H1 (cell line): ENCODE measurements at regions not wholly inside any gene's neighbourhood (a gene's known extent, or its start where the extent isn't known, plus 50 kb on each side); places are given as distances from the start of the nearest gene placed in this dataset.

Experiments used
- CTCF ChIA-PET: fragments of 300-600 bp; sonication (Branson Sonifier 250); formaldehyde crosslinking; loops from one replicate; lab custom pipeline; 2021; ENCODE audit not compliant: partially characterized antibody; lab: Charles Lee
- POLR2A ChIA-PET: fragments of 300-600 bp; sonication (Branson Sonifier 250); formaldehyde crosslinking; loops from one replicate; lab custom pipeline; 2021; ENCODE audit warnings: inconsistent platforms; ENCODE audit not compliant: partially characterized antibody; lab: Charles Lee
- DNase-seq, 2 experiments: peaks; one replicate each; pipeline versions ENCODE4 v3.0.0 to v3.0.0-alpha.2; 2010 to 2022; ENCODE audit warnings: low spot score in 2 of 2, low read depth in 1 of 2, mixed read lengths in 1 of 2
- FAIRE-seq: peaks from 2 replicates; lab custom pipeline; 2011; peaks lifted over from hg19 to GRCh38; lab: Jason Lieb, UNC
- H2AFZ ChIP-seq: 2 replicates; pipeline ENCODE4 v1.8.1; 2012; ENCODE audit warnings: low read length, inconsistent platforms
- H2AK5ac ChIP-seq: 2 replicates; pipeline ENCODE4 v1.6.1; 2013; ENCODE audit warnings: low read depth, low read length
- H2BK120ac ChIP-seq: replicated peaks from 2 replicates; pipeline ENCODE3; 2013; ENCODE audit warnings: low read depth, low read length, inconsistent platforms
- H2BK12ac ChIP-seq: 2 replicates; pipeline ENCODE4 v1.6.1; 2013; ENCODE audit warnings: low read depth, low read length
- H2BK15ac ChIP-seq: 2 replicates; pipeline ENCODE4 v1.6.1; 2013; ENCODE audit warnings: low read length
- H2BK20ac ChIP-seq: 2 replicates; pipeline ENCODE4 v1.6.1; 2013; ENCODE audit warnings: low read length
- H2BK5ac ChIP-seq: 2 replicates; pipeline ENCODE4 v1.6.1; 2013; ENCODE audit warnings: low read depth, low read length
- H3K14ac ChIP-seq: 2 replicates; pipeline ENCODE4 v1.6.1; 2013; ENCODE audit warnings: inconsistent platforms; ENCODE audit not compliant: insufficient read length
- H3K18ac ChIP-seq: 2 replicates; pipeline ENCODE4 v1.6.1; 2013; ENCODE audit warnings: low read length; ENCODE audit errors: extremely low read depth
- H3K23ac ChIP-seq: 2 replicates; pipeline ENCODE4 v1.6.1; 2013; ENCODE audit warnings: inconsistent platforms; ENCODE audit not compliant: insufficient read length
- H3K23me2 ChIP-seq: 2 replicates; pipeline ENCODE4 v1.6.1; 2013; ENCODE audit warnings: low read depth, low read length
- H3K27ac ChIP-seq: 2 replicates; pipeline ENCODE4 v1.6.1; 2011; ENCODE audit warnings: low read depth, low read length, inconsistent platforms
- H3K27me3 ChIP-seq, 4 experiments: replicated peaks in 1 of 4; 1 replicate in 1 of 4; 2 replicates in 3 of 4; pipeline versions ENCODE4 v1.6.1 to v1.8.1; 2011 to 2013; ENCODE audit warnings: low read length in 3 of 4, mild to moderate bottlenecking in 3 of 4, inconsistent platforms in 2 of 4, mixed read lengths in 2 of 4, moderate library complexity in 1 of 4; ENCODE audit not compliant: control insufficient read depth in 3 of 4, insufficient read depth in 3 of 4; ENCODE audit errors: extremely low read depth in 1 of 4
- H3K36me3 ChIP-seq, 4 experiments: 2 replicates each; pipeline versions ENCODE4 v1.6.1 to v1.8.1; 2011 to 2013; ENCODE audit warnings: mild to moderate bottlenecking in 4 of 4, low read length in 3 of 4, moderate library complexity in 2 of 4, control low read depth in 1 of 4, inconsistent platforms in 1 of 4; ENCODE audit not compliant: insufficient read depth in 4 of 4, control insufficient read depth in 2 of 4
- H3K4ac ChIP-seq: replicated peaks from 2 replicates; pipeline ENCODE3; 2013; ENCODE audit warnings: low read length, low read depth, mixed read lengths, inconsistent platforms; ENCODE audit not compliant: insufficient read length
- H3K4me1 ChIP-seq, 4 experiments: replicated peaks in 1 of 4; 1 replicate in 1 of 4; 2 replicates in 3 of 4; pipeline versions ENCODE4 v1.6.1 to v1.8.1; 2011 to 2013; ENCODE audit warnings: low read length in 3 of 4, inconsistent platforms in 2 of 4, mixed read lengths in 1 of 4; ENCODE audit not compliant: insufficient read depth in 4 of 4, control insufficient read depth in 3 of 4
- H3K4me2 ChIP-seq, 2 experiments: 2 replicates each; pipeline versions ENCODE4 v1.6.1 to v1.8.1; 2011 to 2013; ENCODE audit warnings: low read depth in 2 of 2, low read length in 2 of 2, control low read depth in 1 of 2, inconsistent platforms in 1 of 2, mild to moderate bottlenecking in 1 of 2; ENCODE audit not compliant: insufficient read depth in 1 of 2
- H3K4me3 ChIP-seq, 4 experiments: fragments of 200-600, 300-600 bp in 1 of 4; sonication (generic), shearing (Covaris generic), sonication (Bioruptor Twin) in 1 of 4; 2 replicates each; pipeline versions ENCODE4 v1.5.1 to v1.8.1; 2011 to 2016; ENCODE audit warnings: low read length in 4 of 4, low read depth in 3 of 4, control low read depth in 2 of 4, inconsistent platforms in 2 of 4, mild to moderate bottlenecking in 2 of 4, mixed read lengths in 1 of 4, moderate library complexity in 1 of 4; ENCODE audit not compliant: insufficient read depth in 2 of 4; ENCODE audit errors: extremely low read depth in 1 of 4
- H3K56ac ChIP-seq: replicated peaks from 2 replicates; pipeline ENCODE3; 2013; ENCODE audit warnings: low read depth, mild to moderate bottlenecking, mixed read lengths, low read length, inconsistent platforms; ENCODE audit not compliant: insufficient read length
- H3K79me1 ChIP-seq: 2 replicates; pipeline ENCODE4 v1.6.1; 2013; ENCODE audit warnings: low read depth, low read length, control low read depth
- H3K79me2 ChIP-seq, 2 experiments: 2 replicates each; pipeline versions ENCODE4 v1.6.1 to v1.8.1; 2012 to 2013; ENCODE audit warnings: low read length in 2 of 2, mild to moderate bottlenecking in 2 of 2, inconsistent platforms in 1 of 2; ENCODE audit not compliant: insufficient read depth in 2 of 2, control insufficient read depth in 1 of 2
- H3K9ac ChIP-seq, 4 experiments: replicated peaks in 1 of 4; 1 replicate in 1 of 4; 2 replicates in 3 of 4; pipeline versions ENCODE4 v1.6.1 to v1.8.1; 2011 to 2013; ENCODE audit warnings: low read depth in 3 of 4, low read length in 3 of 4, control low read depth in 2 of 4, mild to moderate bottlenecking in 2 of 4, moderate library complexity in 2 of 4, inconsistent platforms in 1 of 4; ENCODE audit errors: extremely low read depth in 1 of 4
- H3K9me3 ChIP-seq, 2 experiments: 2 replicates each; pipeline versions ENCODE4 v1.6.1 to v1.8.1; 2012 to 2013; ENCODE audit warnings: mild to moderate bottlenecking in 2 of 2, moderate library complexity in 2 of 2, control low read depth in 1 of 2, inconsistent platforms in 1 of 2, low read depth in 1 of 2, low read length in 1 of 2, mixed read lengths in 1 of 2; ENCODE audit not compliant: insufficient read depth in 2 of 2
- H4K20me1 ChIP-seq, 2 experiments: replicated peaks in 1 of 2; 2 replicates each; pipeline versions ENCODE3 to v1.8.1; 2011 to 2013; ENCODE audit warnings: inconsistent platforms in 2 of 2, low read length in 2 of 2, mild to moderate bottlenecking in 1 of 2; ENCODE audit not compliant: insufficient read depth in 2 of 2, control insufficient read depth in 1 of 2
- H4K5ac ChIP-seq: 2 replicates; pipeline ENCODE4 v1.6.1; 2013; ENCODE audit warnings: low read length, low read depth, mixed read lengths, inconsistent platforms; ENCODE audit not compliant: insufficient read length
- H4K8ac ChIP-seq: 2 replicates; pipeline ENCODE4 v1.8.0; 2013; ENCODE audit warnings: mild to moderate bottlenecking, moderate library complexity, low read length, inconsistent platforms; ENCODE audit not compliant: insufficient read depth; ENCODE audit errors: extremely low read depth
- H4K91ac ChIP-seq: replicated peaks from 2 replicates; pipeline ENCODE3; 2013; ENCODE audit warnings: low read length, mixed read lengths, inconsistent platforms; ENCODE audit not compliant: insufficient read length
- BACH1 ChIP-seq: IDR thresholded peaks from 2 replicates; pipeline ENCODE4 v1.6.1; 2012; ENCODE audit warnings: low read length, improper control_type of control experiment
- CTBP2 ChIP-seq: IDR thresholded peaks from 2 replicates; pipeline ENCODE4 v1.7.0; 2011; ENCODE audit warnings: borderline replicate concordance, mild to moderate bottlenecking, moderate library complexity, mixed read lengths, low read length; ENCODE audit not compliant: insufficient read depth, insufficient read length
- HDAC6 ChIP-seq: IDR thresholded peaks from one replicate; pipeline ENCODE4 v1.7.1; 2012; ENCODE audit warnings: low read depth, mild to moderate bottlenecking, inconsistent platforms, low read length, moderate library complexity
- JUND ChIP-seq: IDR thresholded peaks from 2 replicates; pipeline ENCODE4 v1.6.1; 2011; ENCODE audit warnings: mild to moderate bottlenecking, improper control_type of control experiment, low read length
- NANOG ChIP-seq: IDR thresholded peaks from 2 replicates; pipeline ENCODE4 v1.6.1; 2011; ENCODE audit warnings: low read length, low read depth, mild to moderate bottlenecking, inconsistent platforms; ENCODE audit not compliant: insufficient read depth, poor library complexity, severe bottlenecking
- POLR2AphosphoS5 ChIP-seq: IDR thresholded peaks from 2 replicates; pipeline ENCODE4 v1.6.1; 2011; ENCODE audit warnings: low read depth, low read length
- RXRA ChIP-seq: IDR thresholded peaks from 2 replicates; pipeline ENCODE4 v1.6.1; 2011; ENCODE audit warnings: low read depth, mild to moderate bottlenecking, low read length, moderate library complexity; ENCODE audit not compliant: insufficient read depth
- SIX5 ChIP-seq: IDR thresholded peaks from 2 replicates; pipeline ENCODE4 v1.6.1; 2011; ENCODE audit warnings: mild to moderate bottlenecking, low read depth, low read length
- SUZ12 ChIP-seq: fragments of 200-600 bp; sonication (generic); IDR thresholded peaks from 2 replicates; pipeline ENCODE4 v1.6.1; 2012; ENCODE audit warnings: mild to moderate bottlenecking, inconsistent platforms, low read length, moderate library complexity, mixed read lengths
- TAF1 ChIP-seq: IDR thresholded peaks from 2 replicates; pipeline ENCODE4 v1.6.1; 2011; ENCODE audit warnings: mild to moderate bottlenecking, low read depth, low read length
- TAF7 ChIP-seq: optimal IDR thresholded peaks from 2 replicates; pipeline ENCODE3; 2011; ENCODE audit warnings: low read depth, mild to moderate bottlenecking, inconsistent platforms, low read length, moderate library complexity, borderline replicate concordance
- USF2 ChIP-seq: IDR thresholded peaks from 2 replicates; pipeline ENCODE4 v1.6.1; 2011; ENCODE audit warnings: low read length, improper control_type of control experiment
- ZNF274 ChIP-seq: IDR thresholded peaks from 2 replicates; pipeline ENCODE4 v1.7.0; 2012; ENCODE audit warnings: low read length, borderline replicate concordance; ENCODE audit errors: extremely low read depth
- WGBS, 2 experiments: shearing (Covaris generic) in 1 of 2; methylation state at CpG; one replicate each; pipeline versions ENCODE4 v1.1.6 to v1.1.7; 2013 to 2015; ENCODE audit warnings: low lambda C conversion rate in 2 of 2, mixed read lengths in 2 of 2, inconsistent platforms in 1 of 2, low coverage in 1 of 2, missing lambda C conversion rate in 1 of 2; ENCODE audit not compliant: insufficient replicate concordance in 2 of 2, insufficient coverage in 1 of 2, insufficient read length in 1 of 2; ENCODE audit errors: extremely low coverage in 1 of 2, missing lambda C conversion rate in 1 of 2; 5-methylcytosine and 5-hydroxymethylcytosine counted together
- TF ChIP-seq, protein P1 (sequence below): IDR thresholded peaks from 2 replicates; pipeline ENCODE4 v1.6.1; 2012; ENCODE audit warnings: inconsistent platforms

DNA sequence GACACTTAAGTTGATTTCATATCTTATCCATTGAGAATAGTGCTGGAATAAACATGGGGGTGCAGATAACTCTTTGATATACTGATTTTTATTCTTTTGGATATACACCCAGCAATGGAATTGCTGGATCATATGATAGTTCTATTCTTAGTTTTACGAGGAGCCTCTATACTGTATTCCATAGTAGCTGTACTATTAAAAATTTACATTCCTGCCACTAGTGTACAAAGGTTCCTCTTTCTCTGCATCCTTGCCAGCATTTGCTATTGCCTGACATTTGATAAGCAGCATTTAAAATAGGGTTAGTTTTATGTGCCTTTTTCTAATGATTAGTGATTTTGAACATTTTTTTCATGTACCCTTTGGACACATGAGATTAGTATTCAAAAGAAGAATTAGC lies 554.2 kb downstream of the JRKL start:
- no peak overlapping the region for H2BK20ac ChIP-seq
- H3K56ac ChIP-seq: no peak overlapping the region
- H4K91ac ChIP-seq: no peak overlapping the region
- no peak overlapping the region for H4K8ac ChIP-seq
- H4K5ac ChIP-seq: no peak overlapping the region
- H2AFZ ChIP-seq: no peak overlapping the region
- no peaks in the 10 kb centered on the region for H3K79me2 ChIP-seq
- H3K18ac ChIP-seq: no peak overlapping the region
- no peak overlapping the region for H3K4me3 ChIP-seq
- H3K23me2 ChIP-seq: no peaks in the 10 kb centered on the region
- no peaks in the 10 kb centered on the region for H3K79me1 ChIP-seq
- H2AK5ac ChIP-seq: no peak overlapping the region
- H3K4ac ChIP-seq: no peak overlapping the region
- H3K4me1 ChIP-seq: no peaks in the 10 kb centered on the region
- FAIRE-seq (no peak), DNase-seq (no peak)
- no peak overlapping the region for H3K27ac ChIP-seq
- H3K27me3 ChIP-seq: no peaks in the 10 kb centered on the region
- WGBS, 2 experiments: 90% methylated on average over 1 of the region's 1 CpG; no CpG with 5 or more reads in 1 of the 2 experiments
- no peak overlapping the region for H3K23ac ChIP-seq
- H3K14ac ChIP-seq: no peak overlapping the region
- no peak overlapping the region for H3K9ac ChIP-seq
- CTCF ChIA-PET: interaction anchor here (0.6 to 0.7 kb wide), 2 partner anchors 13 to 98 kb away, joined by 3 to 4 read pairs; no protein-coding TSS in a partner anchor
- no peaks in the 10 kb centered on the region for H4K20me1 ChIP-seq
- H3K4me2 ChIP-seq: no peak overlapping the region
- no peaks in the 10 kb centered on the region for H3K36me3 ChIP-seq
- H2BK5ac ChIP-seq: no peak overlapping the region
- no peak overlapping the region for H2BK12ac ChIP-seq
- H3K9me3 ChIP-seq: no peaks in the 10 kb centered on the region
- H2BK120ac ChIP-seq: no peak overlapping the region
- POLR2A ChIA-PET: no interaction called here
- H2BK15ac ChIP-seq: no peak overlapping the region
- TF ChIP-seq SIX5 (no peak), CTBP2 (no peak), ZNF274 (no peak), BACH1 (no peak), NANOG (no peak), RXRA (no peak), TAF7 (no peak), POLR2AphosphoS5 (no peak), HDAC6 (no peak), SUZ12 (no peak), USF2 (no peak), JUND (no peak), TAF1 (no peak)
- TF ChIP-seq, protein P1, sequence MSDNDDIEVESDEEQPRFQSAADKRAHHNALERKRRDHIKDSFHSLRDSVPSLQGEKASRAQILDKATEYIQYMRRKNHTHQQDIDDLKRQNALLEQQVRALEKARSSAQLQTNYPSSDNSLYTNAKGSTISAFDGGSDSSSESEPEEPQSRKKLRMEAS: no peak
